ENCODE measurements at regions not wholly inside any gene's neighbourhood (a gene's known extent, or its start where the extent isn't known, plus 50 kb on each side); places are given as distances from the start of the nearest gene placed in this dataset.
"Not testable (repeated sequence)": the region's sequence is repeated elsewhere in the genome, so short reads cannot be mapped to it uniquely, and the experiment has no call there.

DNA sequence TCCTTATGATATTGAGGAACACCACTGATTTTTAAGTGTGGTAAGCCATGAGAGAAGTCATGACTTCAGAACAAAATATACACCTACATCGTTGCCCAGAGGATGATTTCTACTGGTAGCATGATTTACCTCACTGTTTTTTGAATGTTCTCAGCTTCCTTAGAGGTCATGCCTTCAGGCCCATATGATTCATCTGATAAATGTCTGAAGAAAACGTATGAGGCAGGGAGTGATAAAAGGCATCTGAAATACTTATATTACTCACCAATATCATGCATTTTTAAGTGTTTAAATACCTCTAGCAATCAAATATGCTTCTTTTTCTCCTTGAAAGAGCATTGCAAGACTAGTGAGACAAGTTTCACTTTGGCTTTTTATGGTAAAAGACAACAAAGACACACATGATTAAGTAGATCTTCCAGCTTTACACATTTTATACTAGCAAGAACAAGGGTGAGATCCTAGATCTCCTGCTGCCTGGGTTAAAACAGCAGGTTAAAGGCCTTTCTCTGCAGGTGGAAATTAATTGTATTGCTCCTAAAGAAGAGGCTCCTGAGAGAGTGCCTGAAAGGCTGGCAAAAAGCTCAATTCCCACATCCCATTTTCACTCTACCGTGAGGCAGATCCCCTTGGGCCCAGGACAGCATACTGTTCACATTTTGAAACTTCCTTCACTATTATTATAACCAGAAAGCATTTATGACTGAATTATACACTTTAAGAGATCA, 432.4 kb downstream of the SLITRK1 start:
- Histone ChIP-seq H3K27ac (ENCODE audit: low read depth, low read length) (no peak overlapping the region), H3K9me3 (ENCODE audit: control insufficient read depth in 1 of 2, low read length in 2 of 2) (no peaks in the 10 kb centered on the region), H3K4me3 (ENCODE audit: low read length in 2 of 2) (no peak overlapping the region), H3K4me1 (ENCODE audit: insufficient read depth, low read length) (no peaks in the 10 kb centered on the region), H3K36me3 (ENCODE audit: insufficient read depth, low read length) (no peaks in the 10 kb centered on the region), H3K27me3 (ENCODE audit: insufficient read depth, low read length) (no peaks in the 10 kb centered on the region)
- DNase-seq = no peak
- ChIA-PET CTCF (ENCODE audit: partially characterized antibody) (no interaction called here), POLR2A (ENCODE audit: partially characterized antibody) (no interaction called here)
- H3K4me1 Mint-ChIP-seq = no peaks in the 10 kb centered on the region
- intact Hi-C loops (cut with micrococcal nuclease) = no loop called here
- no peaks in the 10 kb centered on the region for H3K27me3 Mint-ChIP-seq
- no peaks in the 10 kb centered on the region for H3K36me3 Mint-ChIP-seq
- H3K27ac Mint-ChIP-seq = no peak overlapping the region
- peaks cover 0 to 7% (median 3%) of the 10 kb centered on the region in 8 donors for H3K9me3 Mint-ChIP-seq
- H3K4me3 Mint-ChIP-seq = no peak overlapping the region

DNA sequence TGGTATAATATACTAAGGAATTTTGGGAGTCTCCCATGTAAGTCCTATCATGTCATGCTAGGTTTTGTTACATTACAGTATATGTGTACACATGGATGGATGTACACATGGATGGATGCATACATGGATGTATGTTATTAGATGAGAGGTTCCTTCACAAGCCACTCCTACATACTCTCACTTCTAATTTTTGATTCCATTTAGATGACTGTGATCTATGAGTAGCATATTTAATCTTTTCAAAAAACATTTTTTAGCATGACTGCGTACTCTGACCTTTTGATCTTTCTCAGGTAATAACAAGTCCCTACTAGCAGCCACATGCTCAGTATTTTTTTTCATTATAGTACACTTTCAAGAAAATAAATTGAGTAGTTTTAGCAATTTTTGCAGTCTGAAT, 441.8 kb downstream of the SLITRK1 start:
- H3K36me3 Mint-ChIP-seq = no peaks in the 10 kb centered on the region
- ChIA-PET POLR2A (ENCODE audit: partially characterized antibody) (no interaction called here), CTCF (ENCODE audit: partially characterized antibody) (no interaction called here)
- H3K27ac Mint-ChIP-seq = no peak overlapping the region
- Histone ChIP-seq H3K9me3 (ENCODE audit: control insufficient read depth in 1 of 2, low read length in 2 of 2) (no peaks in the 10 kb centered on the region), H3K4me3 (ENCODE audit: low read length in 2 of 2) (no peak overlapping the region), H3K36me3 (ENCODE audit: insufficient read depth, low read length) (no peaks in the 10 kb centered on the region), H3K27ac (ENCODE audit: low read depth, low read length) (no peak overlapping the region), H3K4me1 (ENCODE audit: insufficient read depth, low read length) (no peaks in the 10 kb centered on the region), H3K27me3 (ENCODE audit: insufficient read depth, low read length) (no peaks in the 10 kb centered on the region)
- no peak for DNase-seq
- no peak overlapping the region for H3K4me3 Mint-ChIP-seq
- no peaks in the 10 kb centered on the region for H3K27me3 Mint-ChIP-seq
- intact Hi-C loops (cut with micrococcal nuclease) = no loop called here
- H3K9me3 Mint-ChIP-seq = peaks cover 0 to 11% (median 4%) of the 10 kb centered on the region in 8 donors
- H3K4me1 Mint-ChIP-seq = no peaks in the 10 kb centered on the region

DNA sequence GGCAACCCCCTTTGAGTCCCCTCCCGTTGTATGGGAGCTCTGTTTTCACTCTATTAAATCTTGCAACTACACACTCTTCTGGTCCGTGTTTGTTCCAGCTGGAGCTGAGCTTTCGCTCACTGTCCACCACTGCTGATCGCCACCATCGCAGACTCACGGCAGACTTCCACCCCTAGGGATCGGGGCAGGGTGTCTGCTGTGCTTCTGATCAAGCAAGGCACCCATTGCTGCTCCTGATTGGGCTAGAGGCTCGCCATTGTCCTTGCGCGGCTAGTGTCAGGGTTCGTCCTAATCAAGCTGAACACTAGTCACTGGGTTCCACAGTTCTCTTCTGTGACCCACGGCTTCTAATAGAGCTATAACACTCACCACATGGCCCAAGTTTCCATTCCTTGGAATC, 442.8 kb downstream of the SLITRK1 start:
- H3K27me3 ChIP-seq (ENCODE audit: insufficient read depth, low read length); H3K27ac Mint-ChIP-seq; H3K36me3 ChIP-seq (ENCODE audit: insufficient read depth, low read length); H3K4me3 ChIP-seq (ENCODE audit: low read length in 2 of 2); intact Hi-C loops (cut with micrococcal nuclease); H3K4me1 ChIP-seq (ENCODE audit: insufficient read depth, low read length); H3K4me3 Mint-ChIP-seq; POLR2A ChIA-PET (ENCODE audit: partially characterized antibody); H3K27me3 Mint-ChIP-seq; H3K9me3 Mint-ChIP-seq; H3K4me1 Mint-ChIP-seq; H3K27ac ChIP-seq (ENCODE audit: low read depth, low read length); DNase-seq; H3K36me3 Mint-ChIP-seq; CTCF ChIA-PET (ENCODE audit: partially characterized antibody); H3K9me3 ChIP-seq (ENCODE audit: control insufficient read depth in 1 of 2, low read length in 2 of 2): not testable (repeated sequence)

DNA sequence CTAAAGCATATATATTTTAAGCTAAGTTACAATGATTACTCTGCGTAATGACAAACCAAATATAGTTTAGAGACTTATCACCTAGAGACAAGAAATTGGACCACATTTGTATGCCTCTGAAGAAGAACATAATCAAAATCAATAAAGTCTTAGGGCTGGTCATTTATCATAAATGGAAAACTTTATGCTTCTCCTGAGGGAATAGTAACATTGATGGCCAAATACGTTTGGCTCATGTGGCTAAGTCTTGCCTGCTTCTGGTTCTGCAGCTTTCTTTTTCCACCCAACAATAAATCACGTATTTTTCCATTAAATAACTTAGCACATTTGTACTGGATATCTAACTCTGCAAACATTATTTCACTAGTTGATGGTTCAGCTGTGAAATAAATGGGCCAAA, 458.4 kb downstream of the SLITRK1 start:
- Mint-ChIP-seq H3K4me3 (no peak overlapping the region), H3K27ac (no peak overlapping the region), H3K36me3 (no peaks in the 10 kb centered on the region), H3K27me3 (no peaks in the 10 kb centered on the region), H3K9me3 (peaks cover 0 to 2% (median 0%) of the 10 kb centered on the region in 8 donors), H3K4me1 (no peaks in the 10 kb centered on the region)
- Histone ChIP-seq H3K36me3 (ENCODE audit: insufficient read depth, low read length) (no peaks in the 10 kb centered on the region), H3K27ac (ENCODE audit: low read depth, low read length) (no peak overlapping the region), H3K4me1 (ENCODE audit: insufficient read depth, low read length) (no peaks in the 10 kb centered on the region), H3K4me3 (ENCODE audit: low read length in 2 of 2) (no peak overlapping the region), H3K9me3 (ENCODE audit: control insufficient read depth in 1 of 2, low read length in 2 of 2) (peaks cover 0 to 5% of the 10 kb centered on the region in 2 donors), H3K27me3 (ENCODE audit: insufficient read depth, low read length) (no peaks in the 10 kb centered on the region)
- intact Hi-C loops (cut with micrococcal nuclease) = no loop called here
- DNase-seq = no peak
- POLR2A ChIA-PET (ENCODE audit: partially characterized antibody) = no interaction called here
- CTCF ChIA-PET (ENCODE audit: partially characterized antibody) = no interaction called here

- Mint-ChIP-seq H3K27me3 (no peaks in the 10 kb centered on the region), H3K4me1 (no peaks in the 10 kb centered on the region), H3K9me3 (peaks cover 0 to 2% (median 0%) of the 10 kb centered on the region in 8 donors), H3K36me3 (no peaks in the 10 kb centered on the region), H3K27ac (no peak overlapping the region), H3K4me3 (no peak overlapping the region)
- intact Hi-C loops (cut with micrococcal nuclease) = no loop called here
- H3K27ac ChIP-seq (ENCODE audit: low read depth, low read length) = no peak overlapping the region
- CTCF ChIA-PET (ENCODE audit: partially characterized antibody) = no interaction called here
- POLR2A ChIA-PET (ENCODE audit: partially characterized antibody) = no interaction called here
- no peaks in the 10 kb centered on the region for H3K36me3 ChIP-seq (ENCODE audit: insufficient read depth, low read length)
- H3K9me3 ChIP-seq (ENCODE audit: control insufficient read depth in 1 of 2, low read length in 2 of 2) = peaks cover 0 to 5% of the 10 kb centered on the region in 2 donors
- no peak for DNase-seq
- no peaks in the 10 kb centered on the region for H3K4me1 ChIP-seq (ENCODE audit: insufficient read depth, low read length)
- no peaks in the 10 kb centered on the region for H3K27me3 ChIP-seq (ENCODE audit: insufficient read depth, low read length)
- H3K4me3 ChIP-seq (ENCODE audit: low read length in 2 of 2) = no peak overlapping the region
These were observed 458.9 kb downstream of the SLITRK1 start for GRCh38 chr13:83423381-83423780.

- Histone ChIP-seq H3K4me3 (ENCODE audit: low read length in 2 of 2) (no peak overlapping the region), H3K27ac (ENCODE audit: low read depth, low read length) (no peak overlapping the region)
- H3K36me3 Mint-ChIP-seq = no peaks in the 10 kb centered on the region
These were observed 467.9 kb downstream of the SLITRK1 start for GRCh38 chr13:83414393-83414792.

GRCh38 chr13:83386609-83387008, 495.7 kb downstream of the SLITRK1 start:
- no peaks in the 10 kb centered on the region for H3K27me3 Mint-ChIP-seq
- H3K4me1 Mint-ChIP-seq = no peaks in the 10 kb centered on the region
- ChIA-PET CTCF (ENCODE audit: partially characterized antibody) (no interaction called here), POLR2A (ENCODE audit: partially characterized antibody) (no interaction called here)
- H3K9me3 ChIP-seq (ENCODE audit: control insufficient read depth in 1 of 2, low read length in 2 of 2) = no peaks in the 10 kb centered on the region
- no peak overlapping the region for H3K27ac Mint-ChIP-seq
- intact Hi-C loops (cut with micrococcal nuclease) = no loop called here
- no peaks in the 10 kb centered on the region for H3K36me3 ChIP-seq (ENCODE audit: insufficient read depth, low read length)
- no peak overlapping the region for H3K27ac ChIP-seq (ENCODE audit: low read depth, low read length)
- no peak overlapping the region for H3K4me3 ChIP-seq (ENCODE audit: low read length in 2 of 2)
- no peaks in the 10 kb centered on the region for H3K4me1 ChIP-seq (ENCODE audit: insufficient read depth, low read length)
- H3K4me3 Mint-ChIP-seq = no peak overlapping the region
- no peak for DNase-seq
- no peaks in the 10 kb centered on the region for H3K36me3 Mint-ChIP-seq
- H3K27me3 ChIP-seq (ENCODE audit: insufficient read depth, low read length) = no peaks in the 10 kb centered on the region
- peaks cover 0 to 8% (median 2%) of the 10 kb centered on the region in 8 donors for H3K9me3 Mint-ChIP-seq

More at GRCh38 chr13:83414393-83414792, 467.9 kb downstream of the SLITRK1 start:
- no peaks in the 10 kb centered on the region for H3K4me1 Mint-ChIP-seq
- no peak overlapping the region for H3K4me3 Mint-ChIP-seq
- H3K27me3 ChIP-seq (ENCODE audit: insufficient read depth, low read length) = no peaks in the 10 kb centered on the region
- H3K27me3 Mint-ChIP-seq = no peaks in the 10 kb centered on the region
- no peak for DNase-seq
- no peaks in the 10 kb centered on the region for H3K9me3 ChIP-seq (ENCODE audit: control insufficient read depth in 1 of 2, low read length in 2 of 2)
- no peaks in the 10 kb centered on the region for H3K4me1 ChIP-seq (ENCODE audit: insufficient read depth, low read length)
- POLR2A ChIA-PET (ENCODE audit: partially characterized antibody) = no interaction called here
- no peaks in the 10 kb centered on the region for H3K36me3 ChIP-seq (ENCODE audit: insufficient read depth, low read length)
- CTCF ChIA-PET (ENCODE audit: partially characterized antibody) = no interaction called here
- H3K27ac Mint-ChIP-seq = no peak overlapping the region
- H3K9me3 Mint-ChIP-seq = peaks cover 0 to 10% (median 4%) of the 10 kb centered on the region in 8 donors
- intact Hi-C loops (cut with micrococcal nuclease) = no loop called here

DNA sequence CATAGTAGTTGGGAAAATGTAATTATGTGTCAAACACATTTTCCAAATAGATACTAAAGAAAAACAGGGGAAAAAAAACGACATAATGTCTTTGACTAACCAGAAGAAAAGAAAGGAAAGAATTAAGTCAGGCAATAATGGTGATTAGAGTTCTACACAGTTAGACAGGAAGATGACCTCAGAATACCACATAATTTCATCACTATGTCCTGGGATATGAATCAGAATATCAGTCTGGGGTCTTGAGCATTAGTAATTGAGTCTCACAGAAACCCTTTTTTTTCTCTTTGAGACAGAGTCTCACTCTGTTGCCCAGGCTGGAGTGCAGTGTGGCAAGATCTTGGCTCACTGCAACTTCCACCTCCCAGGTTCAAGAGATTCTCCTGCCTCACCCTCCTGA, 503.4 kb downstream of the SLITRK1 start:
- ChIA-PET POLR2A (ENCODE audit: partially characterized antibody) (no interaction called here), CTCF (ENCODE audit: partially characterized antibody) (no interaction called here)
- Histone ChIP-seq H3K36me3 (ENCODE audit: insufficient read depth, low read length) (no peaks in the 10 kb centered on the region), H3K9me3 (ENCODE audit: control insufficient read depth in 1 of 2, low read length in 2 of 2) (no peaks in the 10 kb centered on the region), H3K27ac (ENCODE audit: low read depth, low read length) (no peak overlapping the region), H3K27me3 (ENCODE audit: insufficient read depth, low read length) (no peaks in the 10 kb centered on the region), H3K4me1 (ENCODE audit: insufficient read depth, low read length) (no peaks in the 10 kb centered on the region), H3K4me3 (ENCODE audit: low read length in 2 of 2) (no peak overlapping the region)
- Mint-ChIP-seq H3K9me3 (peaks cover 0 to 7% (median under 1%) of the 10 kb centered on the region in 8 donors), H3K36me3 (no peaks in the 10 kb centered on the region), H3K4me3 (no peak overlapping the region), H3K27ac (no peak overlapping the region), H3K4me1 (no peaks in the 10 kb centered on the region), H3K27me3 (no peaks in the 10 kb centered on the region)
- intact Hi-C loops (cut with micrococcal nuclease) = no loop called here
- no peak for DNase-seq

Data from CD4-positive, alpha-beta memory T cell (primary cell).